Bronchial epithelial cell (primary cell): ENCODE measurements at regions not wholly inside any gene's neighbourhood (a gene's known extent, or its start where the extent isn't known, plus 50 kb on each side); places are given as distances from the start of the nearest gene placed in this dataset.

Source experiments
- DNase-seq: peaks from one replicate; pipeline ENCODE4 v3.0.0-alpha.2; 2010; ENCODE audit warnings: low read depth
- FAIRE-seq: peaks from 2 replicates; lab custom pipeline; 2011; peaks lifted over from hg19 to GRCh38; lab: Jason Lieb, UNC
- H3K27me3 ChIP-seq: 2 replicates; pipeline ENCODE4 v1.5.1; 2011; ENCODE audit warnings: low read length; ENCODE audit not compliant: control insufficient read depth, insufficient read depth
- H3K36me3 ChIP-seq: 2 replicates; pipeline ENCODE4 v1.5.1; 2011; ENCODE audit warnings: low read length; ENCODE audit not compliant: control insufficient read depth, insufficient read depth
- H3K4me3 ChIP-seq: 2 replicates; pipeline ENCODE4 v1.5.1; 2011; ENCODE audit warnings: mild to moderate bottlenecking, low read depth, low read length, control low read depth
- TF ChIP-seq, protein P1 (sequence below): IDR thresholded peaks from 2 replicates; pipeline ENCODE4 v1.5.1; 2011; ENCODE audit warnings: mild to moderate bottlenecking, moderate library complexity, low read length, control low read depth, inconsistent platforms; ENCODE audit not compliant: insufficient read depth, severe bottlenecking

DNA sequence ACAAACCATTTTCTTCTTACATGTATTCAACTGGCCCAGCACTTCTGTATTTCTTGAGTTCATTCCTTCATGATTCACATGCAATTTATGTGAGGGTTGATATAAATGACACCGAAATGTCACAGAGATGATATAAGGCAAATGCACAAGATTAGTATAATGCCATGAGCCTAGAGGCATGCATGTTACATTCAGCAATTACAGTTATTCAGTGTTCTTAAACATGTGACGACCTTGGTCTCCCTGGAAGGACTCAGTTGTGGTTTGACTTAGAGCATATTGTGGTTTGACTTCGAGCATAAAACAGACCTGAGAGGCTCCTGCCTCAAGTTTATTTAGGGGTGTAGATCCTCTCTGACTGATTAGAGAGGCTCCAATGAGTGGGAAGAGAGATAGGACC lies 752.1 kb upstream of the POM121L12 start:
- FAIRE-seq: no peak
- H3K27me3 ChIP-seq: no peaks in the 10 kb centered on the region
- TF ChIP-seq, protein P1, sequence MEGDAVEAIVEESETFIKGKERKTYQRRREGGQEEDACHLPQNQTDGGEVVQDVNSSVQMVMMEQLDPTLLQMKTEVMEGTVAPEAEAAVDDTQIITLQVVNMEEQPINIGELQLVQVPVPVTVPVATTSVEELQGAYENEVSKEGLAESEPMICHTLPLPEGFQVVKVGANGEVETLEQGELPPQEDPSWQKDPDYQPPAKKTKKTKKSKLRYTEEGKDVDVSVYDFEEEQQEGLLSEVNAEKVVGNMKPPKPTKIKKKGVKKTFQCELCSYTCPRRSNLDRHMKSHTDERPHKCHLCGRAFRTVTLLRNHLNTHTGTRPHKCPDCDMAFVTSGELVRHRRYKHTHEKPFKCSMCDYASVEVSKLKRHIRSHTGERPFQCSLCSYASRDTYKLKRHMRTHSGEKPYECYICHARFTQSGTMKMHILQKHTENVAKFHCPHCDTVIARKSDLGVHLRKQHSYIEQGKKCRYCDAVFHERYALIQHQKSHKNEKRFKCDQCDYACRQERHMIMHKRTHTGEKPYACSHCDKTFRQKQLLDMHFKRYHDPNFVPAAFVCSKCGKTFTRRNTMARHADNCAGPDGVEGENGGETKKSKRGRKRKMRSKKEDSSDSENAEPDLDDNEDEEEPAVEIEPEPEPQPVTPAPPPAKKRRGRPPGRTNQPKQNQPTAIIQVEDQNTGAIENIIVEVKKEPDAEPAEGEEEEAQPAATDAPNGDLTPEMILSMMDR: no peak

DNA sequence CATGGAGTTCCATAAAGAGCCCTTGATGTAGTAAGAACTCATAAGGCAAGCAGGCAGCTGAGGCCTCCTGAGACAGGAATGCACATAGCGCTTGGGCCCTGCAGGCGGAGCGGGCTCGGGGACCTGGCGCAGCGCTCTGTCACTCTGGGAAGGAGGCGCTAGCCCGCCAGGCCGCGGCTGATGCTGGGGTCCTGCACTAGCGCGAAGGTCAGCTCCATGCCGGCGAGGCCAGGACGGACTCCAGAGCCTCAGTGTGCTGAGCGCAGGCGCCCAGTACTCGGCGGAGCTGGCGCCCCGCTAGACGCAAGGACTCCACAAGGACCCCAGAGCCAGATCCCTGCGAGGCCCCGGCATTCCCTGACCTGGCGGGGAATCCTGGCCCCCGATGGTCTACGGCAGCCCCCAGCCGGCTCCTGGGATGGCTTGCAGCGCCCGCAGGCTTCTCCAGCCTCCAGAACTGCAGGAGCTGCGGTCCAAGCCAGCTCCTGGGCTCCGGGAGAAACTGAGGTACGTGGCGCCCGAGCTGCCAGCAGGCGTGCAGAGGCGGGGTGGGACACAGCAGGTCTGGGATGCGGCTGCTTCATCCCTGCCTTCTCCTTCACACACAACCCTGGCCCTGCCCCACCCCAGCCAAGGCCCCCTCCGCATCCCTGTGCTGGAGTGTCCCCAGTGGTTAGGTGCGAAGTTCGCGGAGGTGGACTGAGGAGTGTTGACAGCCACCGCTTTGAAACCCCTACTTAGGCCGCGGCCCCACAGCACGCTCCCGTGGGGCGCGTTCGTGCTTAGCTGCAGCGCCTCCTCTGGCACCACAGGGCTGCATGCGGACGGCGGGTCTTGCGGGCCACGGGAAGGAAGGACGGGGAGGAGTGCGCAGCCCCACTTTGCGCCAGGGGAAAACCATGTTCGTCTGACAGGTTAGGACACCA lies 761.5 kb upstream of the POM121L12 start:
- H3K27me3 ChIP-seq: no peaks in the 10 kb centered on the region
- FAIRE-seq (no peak), DNase-seq (no peak)
- TF ChIP-seq, protein P1: no peak
- no peak overlapping the region for H3K4me3 ChIP-seq
- no peaks in the 10 kb centered on the region for H3K36me3 ChIP-seq

More for the DNA sequence above, 752.1 kb upstream of the POM121L12 start:
- no peaks in the 10 kb centered on the region for H3K36me3 ChIP-seq
- DNase-seq: no peak
- H3K4me3 ChIP-seq: no peak overlapping the region

DNA sequence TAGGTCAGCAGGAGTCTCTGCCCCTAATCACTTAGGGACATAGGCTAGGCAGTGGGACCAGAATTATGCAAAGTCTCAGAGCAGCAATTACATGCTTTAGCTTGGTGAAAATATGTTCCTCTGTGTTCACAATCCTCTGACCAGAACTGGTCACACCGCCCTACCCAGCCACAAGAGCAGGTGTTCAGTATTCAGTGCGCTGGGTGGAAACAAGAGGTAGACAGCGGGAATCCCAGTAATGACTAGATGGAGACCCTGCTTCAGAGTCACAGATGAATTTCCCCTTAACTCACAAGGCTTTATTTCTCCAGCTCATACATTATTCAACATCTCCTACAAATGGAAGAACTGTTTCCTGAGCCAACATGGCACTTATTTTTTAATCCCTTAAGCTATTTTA lies 763.7 kb upstream of the POM121L12 start:
- Histone ChIP-seq H3K36me3 (no peaks in the 10 kb centered on the region), H3K27me3 (no peaks in the 10 kb centered on the region), H3K4me3 (no peak overlapping the region)
- FAIRE-seq: no peak
- DNase-seq: no peak
- TF ChIP-seq, protein P1: no peak

DNA sequence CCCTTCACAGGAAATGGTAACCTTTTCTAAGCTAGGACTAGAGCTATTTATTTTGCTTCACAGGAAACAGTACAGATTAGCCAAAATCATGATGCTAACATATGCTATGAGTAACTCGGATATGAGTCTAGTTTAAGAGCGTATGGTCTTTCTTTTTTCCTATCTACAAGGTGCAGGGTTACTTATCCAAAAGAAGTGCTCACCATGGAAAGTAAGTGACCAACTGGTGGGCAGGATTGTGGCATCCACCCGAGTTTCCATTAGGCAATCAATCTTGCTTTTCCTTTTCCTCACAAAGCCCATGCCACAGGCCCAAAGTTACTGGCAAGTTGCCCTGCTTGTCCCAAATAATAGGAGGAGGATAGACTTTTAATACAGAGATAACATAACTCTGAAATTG lies 765.1 kb upstream of the POM121L12 start:
- DNase-seq (peak; percentile 7), FAIRE-seq (no peak)
- Histone ChIP-seq H3K36me3 (no peaks in the 10 kb centered on the region), H3K4me3 (no peak overlapping the region), H3K27me3 (no peaks in the 10 kb centered on the region)
- TF ChIP-seq, protein P1: no peak

DNA sequence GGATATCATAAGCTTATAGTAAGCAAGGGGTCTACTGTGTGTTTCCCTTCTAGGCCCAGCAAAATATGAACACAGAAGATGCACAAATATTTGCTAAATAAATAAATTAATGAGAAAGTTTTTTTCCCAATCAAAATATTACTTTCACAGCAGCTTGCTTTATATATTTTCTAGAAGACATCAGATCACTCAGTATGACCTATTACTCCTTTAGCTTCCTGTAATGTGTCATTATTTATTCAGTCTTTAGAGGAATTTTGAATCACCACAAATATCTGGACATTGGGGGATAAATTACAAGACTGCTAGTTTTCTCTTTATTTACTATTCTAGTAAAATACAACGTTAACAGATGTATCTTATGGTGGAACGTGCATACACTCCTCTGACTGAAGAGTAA lies 765.8 kb upstream of the POM121L12 start:
- peak; percentile 23 for DNase-seq
- TF ChIP-seq, protein P1: no peak
- Histone ChIP-seq H3K27me3 (no peaks in the 10 kb centered on the region), H3K4me3 (no peak overlapping the region), H3K36me3 (no peaks in the 10 kb centered on the region)
- no peak for FAIRE-seq

DNA sequence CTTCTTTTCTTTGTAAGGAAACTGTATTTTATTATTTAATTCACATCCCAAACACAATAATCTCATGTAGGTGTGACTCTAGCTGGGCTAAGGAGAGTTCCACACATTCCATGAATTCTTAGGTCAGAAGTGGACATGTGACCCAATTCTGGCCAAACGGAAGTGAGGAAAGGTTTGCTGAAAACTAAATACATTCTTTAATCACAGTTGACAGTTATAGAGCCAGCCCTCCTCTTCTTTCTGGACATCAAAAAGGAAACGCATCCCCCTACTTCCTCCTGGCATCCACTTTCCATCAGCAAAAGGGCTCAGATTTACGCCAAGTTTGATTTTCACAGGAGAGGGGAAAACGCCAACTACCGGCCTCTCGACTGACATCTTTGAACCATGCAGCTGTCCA lies 774.4 kb upstream of the POM121L12 start:
- no peaks in the 10 kb centered on the region for H3K36me3 ChIP-seq
- H3K27me3 ChIP-seq: no peaks in the 10 kb centered on the region
- DNase-seq (no peak), FAIRE-seq (no peak)
- H3K4me3 ChIP-seq: no peak overlapping the region
- TF ChIP-seq, protein P1: no peak
